SKM-1 (cell line): ENCODE measurements at regions not wholly inside any gene's neighbourhood (a gene's known extent, or its start where the extent isn't known, plus 50 kb on each side); places are given as distances from the start of the nearest gene placed in this dataset.

ENCODE experiments used
- DNase-seq: peaks from one replicate; lab custom pipeline; 2025; ENCODE audit not compliant: unreplicated experiment; lab: John Stamatoyannopoulos, UW

DNA sequence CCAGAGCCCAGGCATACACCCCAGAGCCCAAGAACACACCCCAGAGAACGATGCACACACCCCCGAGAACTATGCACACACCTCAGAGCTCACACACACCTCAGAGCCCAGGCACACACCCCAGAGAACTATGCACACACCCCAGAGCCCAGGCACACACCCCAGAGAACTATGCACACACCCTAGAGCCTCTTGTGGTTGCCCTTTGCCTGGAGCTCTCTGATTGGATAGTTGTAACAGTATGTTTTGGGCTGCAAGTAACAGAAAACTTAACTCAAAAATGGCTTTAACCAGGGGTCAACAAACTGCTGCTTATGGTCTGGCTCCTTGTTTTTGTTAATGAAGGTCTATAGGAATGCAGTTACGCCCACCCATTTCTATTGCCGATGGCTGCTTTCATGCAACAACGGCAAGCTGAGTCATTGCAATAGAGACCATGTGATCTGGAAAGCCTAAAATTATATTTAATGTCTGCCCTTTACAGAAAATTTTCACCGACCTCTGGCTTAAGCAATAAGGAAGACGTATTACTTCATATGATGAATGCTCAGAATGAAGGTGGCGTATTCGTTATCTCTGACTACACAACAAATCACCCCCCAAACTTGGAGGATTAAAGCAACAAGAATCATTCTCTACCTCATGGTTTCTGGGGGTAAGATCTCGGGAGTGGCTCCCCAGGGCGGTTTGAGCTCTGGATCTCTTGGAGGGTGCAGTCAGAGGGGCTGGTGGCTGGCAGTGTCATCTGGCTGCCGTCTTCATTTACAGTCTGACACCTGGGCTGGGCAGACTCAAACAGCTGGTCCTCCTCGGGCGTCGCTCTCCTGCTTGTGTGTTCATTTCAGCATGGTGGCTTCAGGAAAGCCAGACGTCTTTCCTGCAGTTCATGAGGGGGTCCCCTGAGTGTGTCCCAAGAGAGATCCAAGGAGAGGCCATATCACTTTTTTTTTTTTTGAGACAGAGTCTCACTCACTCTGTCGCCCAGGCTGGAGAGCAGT is 66.3 kb upstream of the NCOR2 start:
- DNase-seq: no peak

DNA sequence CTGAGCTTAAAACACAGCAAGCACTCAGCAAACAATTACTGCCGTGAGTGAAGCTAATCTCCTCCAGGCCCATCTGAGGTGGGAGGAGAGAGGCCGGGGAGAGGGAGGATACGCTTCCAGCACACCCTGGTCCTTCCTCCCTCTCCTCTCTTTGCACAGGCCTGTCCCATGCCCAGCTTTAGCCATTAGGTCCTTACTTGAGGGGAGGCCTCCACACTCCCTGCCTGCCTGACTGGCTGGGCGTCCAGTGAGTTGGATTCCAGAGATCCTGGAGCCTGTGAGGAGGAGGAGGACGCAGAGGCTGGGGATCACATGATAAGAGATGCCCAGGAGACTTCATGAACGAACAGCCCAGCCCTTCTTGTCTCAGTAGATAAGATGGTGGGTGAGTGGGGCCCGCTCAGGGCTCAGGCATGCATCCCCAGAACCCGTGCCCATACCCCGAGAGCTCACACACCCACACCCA is 65.1 kb upstream of the NCOR2 start:
- no peak for DNase-seq

DNA sequence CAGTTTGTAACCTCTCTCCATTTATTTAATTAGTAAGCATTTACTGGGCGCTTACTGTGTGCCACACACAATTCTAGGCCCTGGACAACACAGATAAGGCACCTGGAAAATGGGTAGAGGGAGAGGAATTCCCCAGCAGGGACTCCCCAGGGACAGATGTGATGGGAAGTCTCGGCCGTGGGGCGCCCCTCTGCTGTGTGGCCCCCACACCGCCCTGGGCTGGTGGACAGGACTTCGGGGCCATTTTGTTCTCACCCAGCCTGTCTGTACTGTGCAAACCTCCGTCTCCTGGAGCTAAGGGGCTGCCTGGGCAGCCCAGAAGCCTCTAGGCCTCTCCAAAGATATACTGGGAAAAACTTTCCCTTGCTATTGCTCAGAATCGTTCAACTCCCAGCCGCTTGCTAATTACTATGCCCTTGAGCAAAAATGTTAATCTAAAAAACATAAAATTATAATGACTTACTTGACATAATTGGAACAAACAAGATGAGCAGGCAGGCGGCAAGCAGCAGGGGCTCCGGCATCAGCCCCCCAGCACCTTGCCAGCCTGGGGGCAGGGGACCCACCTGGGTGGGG is 64.4 kb upstream of the NCOR2 start:
- no peak for DNase-seq

DNA sequence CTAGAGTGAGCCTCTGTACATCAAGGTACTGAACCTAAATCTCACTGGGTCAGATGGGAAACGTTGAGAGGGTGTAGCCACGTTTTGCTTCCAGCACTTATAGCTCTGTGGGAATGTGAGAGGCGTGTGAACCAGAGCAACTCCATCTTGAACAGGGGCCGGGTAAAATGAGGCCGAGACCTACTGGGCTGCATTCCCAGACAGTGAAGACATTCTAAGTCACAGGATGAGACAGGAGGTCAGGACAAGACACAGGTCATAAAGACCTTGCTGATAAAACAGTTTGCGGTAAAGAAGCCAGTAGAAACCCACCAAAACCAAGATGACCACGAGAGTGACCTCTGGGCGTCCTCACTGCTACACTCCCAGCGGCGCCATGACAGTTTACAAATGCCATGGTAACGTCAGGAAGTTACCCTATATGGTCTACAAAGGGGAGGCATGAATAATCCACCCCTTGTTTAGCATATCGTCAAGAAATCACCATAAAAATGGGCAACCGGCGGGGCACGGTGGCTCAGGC is 63.4 kb upstream of the NCOR2 start:
- DNase-seq: no peak

DNA sequence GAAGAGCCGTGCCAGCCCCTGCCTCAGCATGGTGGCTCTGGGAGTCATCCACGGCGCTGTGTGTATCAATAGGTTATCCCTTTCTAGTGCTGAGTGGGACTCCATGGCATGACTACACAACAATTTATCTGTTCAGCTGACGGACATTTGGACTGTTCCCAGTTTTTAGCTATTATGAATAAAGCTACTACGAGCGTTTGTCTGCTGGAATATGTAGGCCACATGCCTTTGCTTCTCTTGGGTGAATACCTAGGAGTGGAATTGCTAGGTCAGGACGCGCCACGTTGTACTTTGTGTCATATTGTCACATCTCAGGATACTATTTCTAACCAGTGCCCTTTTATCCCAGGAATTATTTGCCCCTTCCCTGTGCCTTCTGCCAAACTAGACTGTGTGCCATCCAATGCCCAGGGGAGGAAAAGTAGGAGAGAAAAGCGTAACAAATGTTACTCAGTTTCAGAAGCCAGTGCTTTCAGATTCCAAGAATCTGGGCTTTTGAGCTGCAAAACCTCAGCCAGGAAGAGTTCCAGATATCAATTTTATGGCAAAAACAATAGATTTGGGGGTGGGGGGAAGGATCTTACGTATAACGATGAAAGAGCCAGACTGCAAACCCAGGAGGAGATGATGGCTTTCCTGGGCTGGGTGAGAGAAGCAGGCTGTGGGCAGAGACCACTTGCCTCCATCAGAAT is 62.5 kb upstream of the NCOR2 start:
- no peak for DNase-seq

DNA sequence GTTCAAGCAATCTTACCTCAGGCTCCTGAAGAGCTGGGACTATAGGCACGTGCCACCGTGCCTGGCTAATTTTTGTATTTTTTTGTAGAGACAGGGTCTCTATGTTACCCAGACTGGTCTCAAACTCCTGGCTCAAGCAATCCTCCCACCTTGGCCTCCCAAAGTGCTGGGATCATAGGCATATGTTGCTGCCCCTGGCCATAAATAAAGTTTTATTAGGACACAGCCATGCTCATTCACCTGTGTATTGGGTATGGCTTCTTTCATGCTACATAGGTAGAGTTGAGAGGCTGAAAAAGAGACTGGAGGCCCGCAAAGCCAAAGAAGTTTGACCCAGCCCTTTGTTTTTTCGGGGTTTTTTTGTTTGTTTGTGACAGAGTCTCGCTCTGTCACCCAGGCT is 61.7 kb upstream of the NCOR2 start:
- no peak for DNase-seq

DNA sequence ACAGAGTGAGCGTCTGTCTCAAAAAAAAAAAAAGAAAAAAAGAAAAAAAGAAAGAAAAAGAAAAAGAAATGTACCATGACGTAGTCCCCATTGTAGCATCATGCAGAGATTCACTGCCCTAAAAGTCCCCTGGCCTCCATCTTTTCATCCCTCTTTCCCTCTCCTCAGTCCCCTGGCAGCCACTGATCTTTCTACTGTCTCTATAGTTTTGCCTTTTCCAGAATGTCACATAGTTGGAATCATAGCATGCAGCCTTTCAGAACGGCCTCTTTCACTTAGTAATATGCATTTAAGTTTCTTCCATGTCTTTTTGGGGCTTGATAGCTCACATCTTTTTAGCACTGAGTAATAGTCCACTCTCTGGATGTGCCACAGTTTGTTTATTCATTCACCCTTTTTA is 60.5 kb upstream of the NCOR2 start:
- DNase-seq: no peak

DNA sequence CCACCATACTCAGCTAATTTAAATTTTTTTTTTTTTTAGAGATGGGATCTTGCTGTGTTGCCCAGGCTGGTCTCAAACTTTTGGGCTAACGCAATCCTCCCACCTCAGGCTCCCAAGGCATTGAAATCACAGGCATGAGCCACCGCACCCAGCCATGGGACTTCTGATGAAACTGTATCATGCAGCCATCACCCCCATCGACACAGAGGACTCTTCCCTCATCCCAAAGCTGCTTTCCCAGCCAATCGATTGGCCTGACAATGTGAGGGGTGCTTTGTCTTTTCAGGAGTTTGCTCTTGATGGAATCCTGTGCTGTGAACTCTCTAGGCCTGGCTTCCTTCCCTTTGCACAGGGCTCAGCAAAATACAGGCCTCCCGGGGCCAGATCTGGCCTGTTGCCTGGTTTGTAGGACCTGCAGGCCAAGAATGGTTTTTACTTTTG is 59.6 kb upstream of the NCOR2 start:
- no peak for DNase-seq

DNA sequence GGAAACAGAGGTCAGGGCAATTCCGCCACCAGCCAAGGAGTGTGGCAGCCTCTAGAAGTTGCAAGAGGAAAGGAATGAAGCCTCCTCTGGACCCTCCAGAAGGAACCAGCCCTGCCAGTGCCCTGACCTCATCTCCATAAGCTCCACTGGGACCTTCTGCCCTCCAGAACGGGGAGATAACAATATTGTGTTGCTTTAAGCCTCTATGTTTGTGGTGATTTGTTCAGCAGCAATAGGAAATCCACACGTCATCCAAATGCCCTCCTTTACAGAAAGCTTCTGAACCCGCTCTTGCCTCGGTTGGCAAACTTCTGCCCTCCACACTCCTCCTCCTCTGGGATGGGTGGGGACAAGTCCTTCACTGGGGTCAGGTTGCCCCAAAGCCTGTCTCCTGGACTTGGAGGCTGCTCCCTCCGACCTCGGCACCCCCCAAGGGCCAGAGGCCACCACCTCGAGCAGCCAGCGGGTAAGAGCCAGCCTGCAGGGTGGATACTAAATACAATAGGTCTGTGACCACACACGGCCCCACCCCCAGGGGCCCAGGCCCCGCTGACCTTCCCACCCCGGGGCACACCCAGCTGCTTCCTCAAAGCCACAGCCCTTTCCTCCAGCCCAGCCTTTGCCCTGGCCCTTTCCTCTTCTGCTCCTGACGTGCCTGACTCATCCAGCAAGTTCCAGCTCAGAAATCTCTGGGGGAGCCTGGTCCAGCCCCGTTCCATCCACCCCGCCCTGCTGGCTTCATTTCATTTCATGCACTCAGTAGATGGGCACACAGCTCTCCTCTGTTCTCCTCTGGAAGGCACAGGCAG is 58.7 kb upstream of the NCOR2 start:
- peak; percentile 43 for DNase-seq

DNA sequence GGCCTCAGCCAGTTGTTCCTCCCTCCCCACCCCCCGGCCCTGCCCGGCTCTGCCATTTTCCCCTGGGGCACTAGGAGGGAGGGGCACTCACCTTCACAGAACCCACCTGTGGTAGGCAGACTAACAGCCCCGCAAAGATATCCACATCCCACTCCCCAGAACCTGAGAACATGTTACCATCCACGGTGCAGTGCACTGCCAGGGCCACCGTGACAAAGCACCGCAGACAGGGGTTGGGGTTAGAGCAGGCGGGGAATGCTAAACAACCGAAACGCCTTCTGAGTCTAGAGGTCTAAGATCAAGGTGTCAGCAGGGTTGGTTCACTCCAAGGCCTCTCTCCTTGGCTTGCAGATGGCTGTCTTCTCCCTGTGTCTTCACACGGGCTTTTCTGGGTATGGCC is 57.4 kb upstream of the NCOR2 start:
- DNase-seq: no peak

DNA sequence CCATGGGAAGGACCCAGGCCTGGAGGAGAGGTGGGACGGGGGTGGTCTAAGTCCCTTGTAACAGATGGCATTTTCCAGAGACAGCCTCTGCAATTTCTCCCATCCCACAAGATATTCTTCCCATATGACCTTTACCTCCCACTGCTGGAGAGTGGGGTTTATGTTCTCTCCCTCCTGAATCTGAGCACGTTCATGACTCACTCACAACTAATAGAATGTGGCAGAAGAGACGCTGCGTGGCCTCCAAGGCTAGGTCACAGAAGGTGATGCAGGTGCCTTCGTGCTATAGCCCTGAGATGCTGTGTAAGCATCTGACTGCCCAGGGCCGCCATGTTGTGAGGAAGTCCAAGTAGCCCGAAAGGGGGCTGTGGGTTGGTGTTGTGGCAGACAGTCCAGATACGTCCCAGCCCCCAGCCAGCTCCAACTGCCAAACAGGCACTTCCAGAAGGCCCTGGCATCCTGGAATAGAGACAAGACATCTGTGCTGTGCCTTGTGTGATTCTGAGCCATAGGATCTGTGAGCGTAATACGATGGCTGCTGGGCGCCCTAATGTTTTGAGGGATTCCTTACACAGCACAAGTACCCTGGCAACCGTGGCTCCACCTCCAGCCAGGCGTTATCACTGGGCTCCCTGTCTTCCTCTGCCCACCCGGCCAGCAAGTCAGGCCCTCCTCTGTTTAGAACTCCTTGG is 56.1 kb upstream of the NCOR2 start:
- DNase-seq: no peak

DNA sequence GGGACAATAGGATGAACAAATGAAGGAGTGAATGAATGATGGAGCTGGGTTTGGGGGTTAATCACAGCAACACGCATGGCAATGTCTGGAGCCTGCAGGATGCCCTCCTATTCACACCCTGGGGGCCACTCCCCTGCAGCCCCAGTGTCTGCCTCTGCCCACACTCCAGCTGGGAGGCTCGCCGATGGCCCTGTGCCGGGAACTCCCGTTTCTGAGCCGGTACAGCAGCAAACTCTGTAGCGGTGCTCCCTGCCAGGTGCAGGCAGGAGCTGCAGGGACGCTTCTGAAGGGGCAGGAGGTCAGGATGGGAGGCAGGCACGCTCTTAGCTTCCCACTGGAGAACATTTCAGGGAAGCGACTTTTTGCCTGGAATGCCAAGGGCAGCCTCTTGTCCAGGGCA is 55.4 kb upstream of the NCOR2 start:
- no peak for DNase-seq

DNA sequence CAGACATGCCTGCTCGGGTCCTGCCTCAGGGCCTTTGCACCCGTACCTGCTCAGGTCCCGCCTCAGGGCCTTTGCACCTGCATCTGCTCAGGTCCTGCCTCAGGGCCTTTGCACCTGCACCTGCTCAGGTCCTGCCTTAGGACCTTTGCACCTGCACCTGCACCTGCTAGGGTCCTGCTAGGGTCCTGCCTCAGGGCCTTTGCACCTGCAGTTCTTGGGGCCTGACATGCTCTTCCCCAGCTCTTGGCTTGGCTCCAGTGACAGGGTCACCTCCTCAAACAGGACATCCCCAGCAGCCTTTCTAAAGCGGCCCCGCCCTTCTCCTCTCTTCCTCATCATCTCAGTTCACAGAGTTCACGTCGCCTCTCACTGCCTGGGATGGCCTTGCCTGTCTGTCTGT is 54.9 kb upstream of the NCOR2 start:
- no peak for DNase-seq

DNA sequence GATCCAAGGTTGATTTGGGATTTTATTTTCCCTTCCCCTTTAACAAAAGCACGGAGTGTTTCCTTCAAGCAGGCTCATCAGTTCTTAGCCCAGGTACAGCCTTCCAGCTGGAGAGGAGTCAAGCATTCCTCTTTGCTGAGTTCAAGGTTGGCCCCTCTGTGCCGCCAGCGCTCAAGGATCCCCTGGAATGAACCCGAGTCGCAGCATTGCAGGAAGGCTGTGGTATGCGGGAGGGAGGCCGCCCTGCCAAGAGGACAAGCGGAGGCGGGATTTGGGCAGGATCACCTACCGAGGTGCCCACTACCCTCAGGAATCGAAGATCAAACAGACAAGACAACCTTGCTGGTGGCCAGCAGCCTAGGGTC is 53.9 kb upstream of the NCOR2 start:
- no peak for DNase-seq

DNA sequence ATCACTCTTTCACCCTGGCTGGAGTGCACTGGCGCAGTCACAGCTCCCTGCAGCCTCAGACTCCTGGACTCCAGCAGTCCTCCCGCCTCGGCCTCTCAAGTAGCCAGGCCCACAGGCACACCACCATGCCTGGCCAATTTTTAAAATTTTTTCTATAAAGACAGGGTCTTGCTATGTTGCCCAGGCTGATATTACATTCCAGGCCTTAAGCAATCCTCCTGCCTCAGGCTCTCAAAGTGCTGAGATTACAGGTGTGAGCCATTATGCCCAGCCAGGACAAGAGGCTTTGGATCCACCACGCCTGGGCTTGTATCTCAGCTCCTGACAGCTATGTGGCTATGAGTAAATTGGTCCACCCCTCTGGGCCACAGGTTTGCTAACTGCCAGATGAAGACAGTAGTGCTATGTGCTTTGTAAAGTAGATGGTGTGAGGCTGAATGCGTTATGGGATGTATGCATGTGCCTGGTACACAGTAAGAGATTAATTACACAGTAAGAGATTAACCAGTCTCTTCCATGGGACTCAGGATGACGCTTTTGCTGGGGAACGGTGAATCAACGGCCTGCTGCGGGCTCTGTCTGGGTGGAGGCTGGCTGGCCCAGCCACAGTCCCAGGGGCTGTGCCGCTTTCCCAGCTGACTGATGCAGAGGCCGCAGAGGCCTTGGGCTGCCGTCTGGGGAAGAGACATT is 53.3 kb upstream of the NCOR2 start:
- DNase-seq: no peak

DNA sequence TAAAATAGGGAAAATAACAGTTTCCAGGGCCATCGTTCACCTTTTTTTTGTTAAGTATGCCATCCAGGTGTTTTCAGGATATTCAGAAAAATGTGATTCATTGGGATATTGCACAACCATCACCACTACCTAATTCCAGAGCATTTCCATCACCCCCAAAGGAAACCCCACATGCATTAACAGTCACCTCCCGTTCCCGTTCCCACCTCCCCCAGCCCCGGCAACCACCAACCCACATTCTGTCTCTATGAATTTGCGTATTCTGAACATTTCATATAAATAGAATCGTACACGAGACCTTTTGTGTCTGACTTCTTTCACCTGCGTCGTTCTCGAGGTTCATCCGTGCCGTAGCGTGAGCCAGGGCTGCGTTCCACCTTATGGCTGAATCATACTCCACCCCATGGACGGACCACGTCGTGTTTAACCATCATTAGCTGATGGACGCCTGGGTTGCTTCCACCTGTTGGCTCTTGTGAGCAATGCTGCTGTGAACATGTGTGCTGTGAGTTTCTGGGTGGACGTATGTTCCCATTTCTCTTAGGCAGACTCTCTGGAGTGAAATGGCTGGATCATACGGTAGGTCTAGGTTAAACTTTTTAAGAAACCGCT is 51.0 kb upstream of the NCOR2 start:
- no peak for DNase-seq

DNA sequence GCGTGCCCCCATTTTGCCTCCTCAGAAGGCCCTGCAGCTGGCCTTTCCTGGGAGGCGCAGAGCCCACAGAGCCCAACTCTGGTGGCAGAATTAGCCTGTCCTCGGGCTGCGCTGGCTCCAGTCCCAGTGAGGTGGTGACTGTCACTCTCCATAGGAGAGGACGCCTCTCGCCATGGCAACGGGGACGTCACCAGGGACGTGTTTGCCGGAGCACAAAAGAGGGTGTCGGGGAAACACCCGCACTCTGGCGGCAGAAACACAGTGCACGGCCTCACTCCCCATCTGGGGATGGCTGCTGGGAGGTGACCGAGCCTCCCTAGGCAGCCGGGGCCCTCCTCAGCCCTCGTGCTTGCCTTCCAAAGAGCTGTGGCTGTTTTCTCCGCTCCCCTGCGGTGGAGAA is 50.2 kb upstream of the NCOR2 start:
- DNase-seq: no peak
